NCI-H82 (cell line): ENCODE measurements at regions not wholly inside any gene's neighbourhood (a gene's known extent, or its start where the extent isn't known, plus 50 kb on each side); places are given as distances from the start of the nearest gene placed in this dataset.
A peak's percentile ranks its signal among the peaks of the same experiment; 100 is the strongest.
"Not testable (repeated sequence)": the region's sequence is repeated elsewhere in the genome, so short reads cannot be mapped to it uniquely, and the experiment has no call there.

ENCODE experiments used
- DNase-seq: peaks from one replicate; lab custom pipeline; 2025; lab: John Stamatoyannopoulos, UW

- no peak for DNase-seq
These were observed 185.1 kb upstream of the TPM1 start for GRCh38 chr15:62857411-62857853.

- no peak for DNase-seq
These were observed 184.2 kb upstream of the TPM1 start for GRCh38 chr15:62858343-62858742.

DNA sequence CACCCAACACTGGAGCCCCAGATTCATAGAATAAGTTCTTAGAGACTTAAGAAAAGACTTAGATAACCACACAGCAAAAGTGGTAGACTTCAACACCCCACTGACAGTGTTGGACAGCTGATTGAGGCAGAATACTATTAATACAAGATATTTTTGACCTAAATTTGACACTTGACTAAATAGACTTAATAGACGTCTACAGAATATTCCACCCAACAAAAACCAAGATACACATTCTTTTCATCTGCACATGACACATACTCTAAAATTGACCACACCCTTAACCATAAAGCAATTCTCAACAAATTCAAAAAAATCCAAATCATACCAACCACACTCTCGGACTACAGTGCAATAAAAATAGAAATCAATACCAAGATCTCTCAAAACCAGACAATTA is 179.8 kb upstream of the TPM1 start:
- no peak for DNase-seq

GRCh38 chr15:62866366-62866765 is 176.2 kb upstream of the TPM1 start:
- no peak for DNase-seq

DNA sequence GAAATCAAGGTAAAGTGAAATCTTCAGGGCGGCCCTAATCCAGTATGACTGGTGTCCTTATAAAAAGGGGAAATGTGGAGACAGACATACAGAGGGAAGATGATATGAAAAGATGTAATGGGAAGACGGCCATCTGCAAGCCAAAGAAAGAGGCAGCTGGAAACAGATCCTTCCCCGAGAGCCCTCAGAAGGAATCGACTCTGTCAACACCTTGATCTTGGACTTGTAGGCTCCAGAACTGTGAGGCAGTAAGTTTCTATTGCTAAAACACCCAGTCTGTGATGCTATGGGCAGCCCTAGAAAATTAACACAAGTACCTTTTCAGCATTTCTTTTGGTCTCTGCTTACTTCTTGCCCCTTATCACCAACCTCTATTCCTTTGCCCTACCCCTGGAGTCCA is 174.7 kb upstream of the TPM1 start:
- no peak for DNase-seq

DNA sequence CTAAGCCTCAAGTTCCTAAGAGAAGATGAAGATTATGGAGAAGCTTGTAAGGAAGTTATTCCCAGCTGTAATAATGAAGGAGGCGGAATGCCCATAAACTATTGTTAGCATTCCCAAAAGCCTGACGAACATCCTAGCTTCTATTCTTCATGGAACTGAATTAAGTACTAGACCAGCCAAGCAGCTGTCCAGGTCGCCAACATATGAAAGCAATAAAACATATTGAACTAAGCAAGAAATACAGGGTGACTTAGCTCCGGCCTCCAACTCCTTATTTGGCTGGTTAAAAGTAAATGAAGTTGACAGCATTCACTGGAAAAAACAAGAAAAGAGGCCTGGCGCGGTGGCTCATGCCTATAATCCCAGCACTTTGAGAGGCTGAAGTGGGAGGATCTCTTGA is 174.0 kb upstream of the TPM1 start:
- DNase-seq, result no peak

GRCh38 chr15:62869116-62869515 is 173.4 kb upstream of the TPM1 start:
- DNase-seq, result no peak

GRCh38 chr15:62870216-62870615 is 172.3 kb upstream of the TPM1 start:
- no peak for DNase-seq

DNA sequence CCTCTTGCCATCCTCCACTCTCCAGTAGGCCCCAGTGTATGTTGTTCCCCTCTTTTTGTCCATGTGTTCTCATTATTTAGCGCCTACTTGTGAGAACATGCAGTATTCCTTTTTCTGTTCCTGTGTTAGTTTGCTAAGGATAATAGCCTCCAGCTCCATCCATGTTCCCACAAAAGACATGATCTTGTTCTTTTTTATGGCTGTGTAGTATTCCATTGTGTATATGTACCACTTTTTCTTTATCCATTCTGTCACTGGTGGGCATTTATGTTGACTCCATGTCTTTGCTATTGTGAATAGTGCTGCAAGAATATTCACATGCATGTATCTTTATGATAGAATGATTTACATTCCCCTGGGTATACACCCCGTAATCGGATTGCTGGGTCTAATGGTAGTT is 171.8 kb upstream of the TPM1 start:
- DNase-seq, result not testable (repeated sequence)

- no peak for DNase-seq
These were observed 169.3 kb upstream of the TPM1 start for GRCh38 chr15:62873203-62873602.

DNA sequence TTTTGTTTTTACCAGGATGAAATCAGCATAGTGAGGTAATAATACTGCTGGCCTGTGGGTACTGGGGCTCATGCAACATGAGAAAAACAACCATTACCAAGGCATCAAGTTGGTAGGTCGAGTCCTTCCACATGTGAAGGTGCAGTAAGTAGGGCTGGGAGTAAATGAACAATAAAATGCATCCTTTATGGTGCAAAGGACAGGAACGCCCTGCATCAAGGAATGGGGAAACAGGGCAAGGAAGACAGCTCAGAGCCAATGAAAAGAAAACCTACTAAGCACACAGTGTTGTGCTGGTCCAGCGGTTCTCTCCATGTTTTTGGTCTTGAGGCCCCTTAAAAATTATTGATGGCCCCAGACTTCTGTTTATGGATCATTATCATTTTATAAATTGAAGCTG is 168.5 kb upstream of the TPM1 start:
- no peak for DNase-seq

DNA sequence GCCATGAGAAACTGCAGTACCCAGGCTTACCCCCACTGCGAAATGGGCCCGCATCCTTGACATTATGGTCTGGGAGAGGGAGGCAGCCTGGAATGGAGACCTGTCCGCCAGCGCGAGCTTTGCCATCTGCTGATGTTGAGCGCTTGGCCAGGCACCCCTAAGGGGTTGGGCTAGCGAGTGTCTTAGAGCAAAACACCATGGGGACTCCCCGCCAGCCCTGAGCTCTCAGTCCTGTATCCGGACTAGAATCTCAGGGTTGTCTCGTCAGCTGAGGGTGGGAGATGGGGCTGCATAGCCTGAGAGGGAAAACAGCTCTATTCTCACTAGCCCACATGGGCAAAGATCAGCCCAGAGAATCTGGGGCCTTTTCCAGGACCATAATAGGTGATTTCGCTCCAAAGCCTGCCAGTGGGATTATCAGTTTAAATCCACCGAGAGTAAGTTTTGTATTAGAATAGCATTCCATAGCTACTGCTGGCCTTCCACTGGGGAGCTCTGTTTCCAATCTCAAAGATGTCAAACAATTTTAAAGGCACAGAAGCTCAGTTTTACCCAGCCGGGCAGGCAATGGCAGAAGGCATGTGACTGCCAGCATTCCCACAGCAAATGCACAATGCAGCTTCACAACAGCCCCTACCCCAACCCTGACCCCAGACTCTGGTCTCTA is 167.5 kb upstream of the TPM1 start:
- DNase-seq, result no peak

DNA sequence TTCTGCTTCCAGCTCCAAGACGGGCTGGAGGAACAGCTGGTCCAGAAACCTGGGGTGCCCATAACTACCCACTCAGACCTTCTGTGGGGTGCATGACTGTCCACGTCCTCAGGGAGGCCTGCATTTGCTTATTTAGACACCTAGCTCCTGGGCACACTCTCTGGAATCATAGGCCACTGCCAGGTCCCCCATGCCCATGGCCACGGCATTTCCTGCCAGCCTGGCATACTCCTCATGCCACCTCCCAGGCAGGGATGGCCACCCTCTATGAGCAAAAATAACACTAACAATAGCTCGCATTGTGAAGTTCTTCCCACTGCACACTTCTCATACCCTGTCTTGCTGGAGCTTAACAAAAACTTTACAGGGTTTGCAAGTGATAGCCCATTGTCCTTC is 166.9 kb upstream of the TPM1 start:
- DNase-seq, result no peak

DNA sequence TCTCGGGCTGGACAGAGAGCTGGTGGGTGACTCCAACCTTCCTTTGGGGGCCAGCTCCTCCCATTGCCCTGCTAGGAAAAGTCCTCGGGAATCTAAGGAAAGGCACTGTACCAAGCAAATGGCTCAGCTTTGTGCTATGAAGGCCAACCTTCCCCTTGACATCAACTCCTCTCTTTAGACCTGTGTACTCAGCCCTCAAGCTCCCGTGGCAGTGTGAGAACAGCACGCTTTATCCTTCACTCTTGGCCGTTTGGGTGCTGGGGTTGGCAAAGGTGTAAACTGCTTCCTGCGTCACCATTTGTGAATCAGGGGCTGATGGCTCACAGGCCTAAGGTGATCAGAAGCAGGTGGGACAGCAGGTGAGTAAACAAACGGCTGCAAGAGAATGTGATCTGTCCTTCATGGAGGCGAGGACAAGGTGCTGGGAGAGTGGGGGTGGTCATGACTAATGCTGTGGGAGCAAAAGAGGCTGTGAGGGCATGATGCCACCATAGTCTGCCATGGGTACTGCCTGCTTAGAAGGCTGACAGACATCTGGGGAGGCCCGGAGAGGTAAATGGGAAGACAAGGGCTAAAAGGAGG is 165.2 kb upstream of the TPM1 start:
- no peak for DNase-seq

DNA sequence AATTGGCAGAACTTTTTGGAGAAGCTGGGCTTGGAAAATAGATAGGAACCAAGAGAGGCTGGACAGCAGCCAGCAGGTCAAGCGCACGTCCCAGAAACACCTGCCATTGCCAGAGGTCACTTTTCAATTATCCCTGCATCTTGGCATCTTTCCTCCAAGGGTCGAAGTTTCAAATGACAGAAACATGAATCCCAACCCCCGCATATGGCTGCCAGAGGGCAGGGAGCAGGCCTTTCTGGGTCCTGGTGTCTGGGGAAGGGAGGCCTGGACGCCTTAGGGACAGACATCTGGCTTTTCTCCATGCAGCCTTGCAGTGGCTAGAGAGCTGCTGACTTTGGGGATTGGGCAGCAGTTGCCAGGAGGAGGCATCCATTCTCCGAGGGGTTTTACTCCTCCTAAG is 164.5 kb upstream of the TPM1 start:
- no peak for DNase-seq

DNA sequence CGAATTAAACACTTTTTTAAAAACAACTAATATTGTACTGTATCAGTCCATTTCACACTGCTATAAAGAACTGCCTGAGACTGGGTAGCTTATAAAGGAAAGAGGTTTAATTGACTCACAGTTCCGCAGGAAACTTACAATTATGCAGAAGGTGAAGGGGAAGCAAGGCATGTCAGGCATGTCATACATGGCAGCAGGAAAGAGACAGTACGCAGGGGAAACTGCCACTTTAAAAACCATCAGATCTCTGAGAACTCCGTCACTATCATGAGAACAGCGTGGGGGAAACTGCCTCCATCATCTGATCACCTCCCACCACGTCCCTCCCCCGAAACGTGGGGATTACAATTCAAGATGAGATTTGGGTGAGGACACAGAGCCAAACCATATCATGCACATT is 162.8 kb upstream of the TPM1 start:
- peak; percentile 32 for DNase-seq

- no peak for DNase-seq
These were observed 162.3 kb upstream of the TPM1 start for GRCh38 chr15:62880278-62880677.

DNA sequence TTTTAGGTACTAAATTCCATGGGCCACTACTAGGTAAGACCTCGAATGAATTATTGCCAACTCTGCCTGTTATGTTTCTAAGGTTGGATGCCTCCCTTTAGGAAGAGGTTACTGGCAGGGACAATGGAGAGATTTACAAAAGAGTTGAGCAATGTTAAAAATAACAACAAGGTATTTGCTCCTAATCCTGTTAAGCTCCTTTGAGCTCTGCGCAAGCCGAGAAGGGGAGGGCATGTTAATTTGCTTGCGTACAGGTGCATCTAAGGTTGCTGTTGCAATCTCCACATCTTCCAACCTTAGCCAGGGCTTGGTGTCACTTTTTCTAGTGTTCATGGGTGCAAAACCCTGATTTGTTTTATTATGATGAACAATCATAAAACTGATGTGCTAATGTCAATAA is 161.5 kb upstream of the TPM1 start:
- peak; percentile 81 for DNase-seq

DNA sequence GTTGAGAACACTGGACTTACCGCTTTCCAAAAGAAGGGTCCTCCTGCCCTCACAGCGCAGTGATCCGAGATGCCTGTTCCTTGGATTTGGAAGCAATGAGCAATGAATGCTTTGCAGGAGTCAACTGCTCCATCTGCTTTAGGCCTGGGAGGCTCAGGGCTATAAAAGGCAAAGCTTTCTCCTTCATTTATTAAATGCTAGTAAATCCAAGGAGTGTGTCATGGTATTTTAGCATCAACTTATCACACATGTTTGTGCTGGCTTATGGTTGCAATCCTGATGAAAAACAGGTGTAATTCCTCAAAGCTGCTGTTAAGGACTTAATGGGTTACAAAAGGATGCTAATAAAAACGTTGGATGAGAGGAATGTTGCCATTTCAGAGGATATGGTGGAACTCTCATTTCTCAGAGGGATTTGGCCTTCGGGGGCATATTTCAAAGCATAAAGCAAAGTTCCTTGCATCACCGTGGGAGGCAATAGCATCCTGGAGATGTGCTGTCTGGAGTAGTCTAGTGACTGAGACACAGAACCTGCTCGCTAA is 158.5 kb upstream of the TPM1 start:
- no peak for DNase-seq

- no peak for DNase-seq
These were observed 156.0 kb upstream of the TPM1 start for GRCh38 chr15:62886431-62887071.

DNA sequence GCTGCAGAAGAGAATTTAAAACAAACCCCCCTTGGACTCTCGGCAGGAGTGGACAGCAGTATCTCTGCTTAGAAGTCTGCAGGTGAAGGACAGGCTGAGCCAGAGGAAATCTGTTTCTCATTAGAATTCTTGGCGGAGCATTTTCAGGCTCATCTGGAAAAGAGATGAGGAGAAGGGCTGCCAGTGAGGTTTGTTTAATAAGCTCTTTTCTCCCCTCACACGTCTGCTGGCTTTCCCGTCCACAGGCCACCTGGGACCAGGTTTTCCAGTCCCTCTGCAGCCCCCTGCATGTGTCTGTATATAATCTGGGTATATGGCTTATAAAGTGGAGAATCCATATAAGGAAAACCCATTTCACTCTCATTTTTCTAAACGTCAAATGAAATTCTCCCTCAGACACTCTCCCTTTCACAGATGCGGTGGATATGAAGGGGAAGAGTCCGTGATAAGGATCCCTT is 155.4 kb upstream of the TPM1 start:
- DNase-seq, result peak; percentile 19

- DNase-seq, result no peak
These were observed 153.9 kb upstream of the TPM1 start for GRCh38 chr15:62888623-62889022.

- no peak for DNase-seq
These were observed 153.3 kb upstream of the TPM1 start for GRCh38 chr15:62889141-62889661.
